Epithelial cell of proximal tubule (primary cell): ENCODE measurements at regions not wholly inside any gene's neighbourhood (a gene's known extent, or its start where the extent isn't known, plus 50 kb on each side); places are given as distances from the start of the nearest gene placed in this dataset.

Experiments
- DNase-seq: peaks from one replicate; pipeline ENCODE4 v3.0.0-alpha.2; 2011; ENCODE audit warnings: low read depth
- H3K4me3 ChIP-seq: 2 replicates; pipeline ENCODE4 v1.5.1; 2011; ENCODE audit warnings: low read depth, mild to moderate bottlenecking, low read length
- CTCF ChIP-seq: conservative IDR thresholded peaks from 2 replicates; pipeline ENCODE4 v1.5.1; 2012; ENCODE audit warnings: low read depth, mild to moderate bottlenecking, low read length

- no peak for TF ChIP-seq CTCF
- no peak for DNase-seq
- no peak overlapping the region for H3K4me3 ChIP-seq
These were observed 229.3 kb downstream of the IRF8 start for GRCh38 chr16:86128246-86128645.

- no peak for TF ChIP-seq CTCF
- H3K4me3 ChIP-seq: no peak overlapping the region
- no peak for DNase-seq
These were observed 230.6 kb downstream of the IRF8 start for GRCh38 chr16:86129541-86129940.

- DNase-seq: no peak
- TF ChIP-seq CTCF: no peak
- H3K4me3 ChIP-seq: no peak overlapping the region
These were observed 234.4 kb downstream of the IRF8 start for GRCh38 chr16:86133377-86133776.

GRCh38 chr16:86133847-86134375 lies 234.9 kb downstream of the IRF8 start:
- H3K4me3 ChIP-seq: no peak overlapping the region
- no peak for TF ChIP-seq CTCF

GRCh38 chr16:86134802-86135461 lies 236.0 kb downstream of the IRF8 start:
- no peak for TF ChIP-seq CTCF
- DNase-seq: no peak
- no peak overlapping the region for H3K4me3 ChIP-seq

More at GRCh38 chr16:86133847-86134375, 234.9 kb downstream of the IRF8 start:
- no peak for DNase-seq

- DNase-seq: no peak
- no peak overlapping the region for H3K4me3 ChIP-seq
- no peak for TF ChIP-seq CTCF
These were observed 238.4 kb downstream of the IRF8 start for GRCh38 chr16:86137359-86137758.
